GM21367 (cell line): ENCODE measurements at regions not wholly inside any gene's neighbourhood (a gene's known extent, or its start where the extent isn't known, plus 50 kb on each side); places are given as distances from the start of the nearest gene placed in this dataset.
"Not testable (repeated sequence)": the region's sequence is repeated elsewhere in the genome, so short reads cannot be mapped to it uniquely, and the experiment has no call there.

Source experiments
- ATAC-seq: cut with Tn5 transposase; IDR thresholded peaks from one replicate; pipeline ENCODE4 v1.9.1; 2021; ENCODE audit not compliant: unreplicated experiment

DNA sequence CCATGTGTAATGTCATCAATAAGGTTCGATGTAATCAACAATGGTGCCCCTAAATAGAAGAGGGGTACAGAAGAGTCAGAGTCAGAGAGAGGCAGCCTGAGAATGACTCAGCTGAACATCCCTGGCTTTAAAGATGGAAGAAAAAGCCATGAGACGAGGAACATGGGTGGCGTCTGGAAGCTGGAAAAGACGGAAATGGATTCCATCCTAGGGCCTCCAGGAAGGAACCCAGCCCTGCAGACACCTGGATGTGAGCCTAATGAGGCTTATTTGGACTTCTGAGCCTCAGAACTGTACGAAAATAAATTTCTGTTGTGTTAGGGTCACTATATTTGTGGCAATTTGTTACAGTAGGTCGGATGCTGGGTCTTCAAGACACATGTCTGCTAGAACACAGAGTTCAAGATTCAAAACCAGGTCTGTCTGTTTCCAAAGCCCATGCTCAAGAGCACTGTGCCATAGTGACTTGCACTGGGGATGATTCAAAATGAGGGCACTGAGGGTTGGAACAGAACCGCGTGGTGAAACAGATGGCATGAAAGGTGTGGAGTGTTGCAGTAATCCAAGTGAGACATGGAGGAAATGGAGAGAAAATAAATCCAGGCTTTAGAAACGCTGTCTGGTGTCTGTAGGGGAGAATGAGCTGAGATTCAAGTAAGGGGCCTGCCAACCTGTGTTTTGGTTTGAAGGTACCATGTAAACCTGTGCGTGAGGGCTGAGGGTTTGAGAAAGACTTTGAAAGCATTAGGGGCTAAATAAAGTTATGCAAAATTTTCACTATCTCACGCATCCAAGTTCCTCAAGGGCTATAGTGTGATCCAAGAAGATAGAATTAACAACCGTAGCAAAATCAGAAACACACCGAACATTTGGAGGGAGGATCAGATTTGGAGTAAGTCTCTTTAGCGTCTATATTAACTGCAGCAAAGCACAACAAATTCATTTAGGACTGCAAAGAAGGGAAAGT, 849.1 kb upstream of the AUTS2 start:
- ATAC-seq, result no peak

DNA sequence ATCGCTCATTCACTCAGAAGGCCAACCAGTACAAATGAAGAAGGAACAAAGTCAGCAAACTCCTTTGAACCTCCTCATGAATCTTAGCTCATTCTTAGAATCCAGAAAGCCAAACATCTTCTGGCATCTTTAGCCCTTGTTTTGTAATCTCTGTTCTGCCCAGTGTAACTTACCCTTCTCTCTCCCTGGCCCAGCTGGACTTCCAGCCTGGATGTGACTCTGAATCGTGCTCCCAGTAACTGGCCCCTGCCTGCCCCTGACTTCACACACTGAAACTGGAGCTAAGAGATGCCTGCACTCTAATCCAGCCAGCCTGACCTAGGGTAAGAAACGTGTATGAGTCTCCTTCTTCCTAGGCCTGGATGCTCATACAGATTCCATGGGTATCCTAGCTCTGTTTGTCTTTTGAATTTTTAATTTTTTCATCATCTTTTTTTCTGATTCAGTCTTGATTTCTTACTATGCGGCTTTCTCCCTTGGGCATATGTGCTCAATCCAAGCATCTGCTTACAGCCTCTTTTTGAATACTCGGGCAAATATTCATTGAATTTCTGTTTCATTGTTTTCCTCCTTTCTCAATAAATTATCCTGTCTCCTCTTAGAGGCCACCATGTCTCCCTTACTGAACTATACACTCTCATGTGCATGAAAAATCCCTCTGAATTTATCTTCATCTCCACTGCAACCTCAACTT, 845.6 kb upstream of the AUTS2 start:
- no peak for ATAC-seq

DNA sequence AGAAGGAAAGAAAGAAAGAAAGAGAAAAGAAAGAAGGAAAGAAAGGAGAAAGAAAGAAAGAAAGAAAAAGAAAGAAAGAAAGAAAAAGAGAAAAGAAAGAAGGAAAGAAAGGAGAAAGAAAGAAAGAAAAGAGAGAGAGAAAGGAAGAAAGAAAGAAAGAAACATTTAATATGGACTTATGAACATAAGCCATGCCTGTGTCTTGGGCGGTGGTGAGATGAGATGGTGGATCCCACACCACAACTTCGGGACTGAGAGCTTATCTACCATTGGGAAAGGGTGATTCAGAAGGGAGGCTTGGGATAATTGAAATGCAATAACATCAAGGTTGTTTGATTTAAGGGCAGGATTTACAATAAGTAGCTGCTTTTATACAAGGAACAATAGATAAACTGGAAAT, 843.9 kb upstream of the AUTS2 start:
- ATAC-seq, result no peak

- ATAC-seq, result no peak
Observed at GRCh38 chr7:68756986-68757495, 841.2 kb upstream of the AUTS2 start.

DNA sequence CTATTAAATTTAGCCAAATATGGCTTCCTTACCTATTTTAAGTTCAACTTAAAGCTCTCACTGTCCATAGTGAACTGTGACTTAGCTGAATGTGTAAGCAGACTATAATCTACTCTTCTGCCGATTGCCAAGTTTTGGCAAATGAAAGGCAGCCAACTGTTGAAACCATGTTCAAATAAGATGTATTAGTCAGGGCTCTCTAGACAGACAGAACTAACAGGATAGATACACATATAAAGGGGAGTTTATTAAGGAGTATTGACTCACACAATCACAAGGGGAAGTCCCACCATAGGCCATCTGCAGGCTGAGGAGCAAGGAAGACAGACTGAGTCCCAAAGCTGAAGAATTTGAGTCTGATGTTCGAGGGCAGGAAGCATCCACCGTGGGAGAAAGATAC, 837.7 kb upstream of the AUTS2 start:
- no peak for ATAC-seq

GRCh38 chr7:68767462-68767861, 830.8 kb upstream of the AUTS2 start:
- no peak for ATAC-seq

DNA sequence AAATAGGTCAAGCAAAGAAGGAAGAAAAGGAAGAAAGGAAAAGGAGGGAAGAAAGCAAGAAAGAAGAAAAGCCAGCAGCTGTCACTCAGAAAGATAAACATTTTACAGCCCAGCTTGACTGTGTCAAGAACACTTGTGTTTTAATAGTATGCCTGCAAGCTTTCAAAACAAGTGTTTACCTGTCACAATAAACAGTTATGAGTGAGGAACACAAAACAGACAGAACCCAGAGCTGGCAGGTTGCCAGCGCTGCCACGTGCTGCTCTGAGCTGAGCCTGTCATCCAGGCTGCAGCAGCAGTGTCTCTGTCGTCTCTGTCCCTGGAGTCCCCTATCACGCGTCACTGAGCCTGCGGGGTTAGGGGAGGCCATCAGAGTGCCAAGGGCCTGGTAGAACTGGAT, 827.6 kb upstream of the AUTS2 start:
- ATAC-seq, result no peak

- no peak for ATAC-seq
Observed at GRCh38 chr7:68776326-68776725, 821.9 kb upstream of the AUTS2 start.

GRCh38 chr7:68783684-68784083, 814.6 kb upstream of the AUTS2 start:
- no peak for ATAC-seq

DNA sequence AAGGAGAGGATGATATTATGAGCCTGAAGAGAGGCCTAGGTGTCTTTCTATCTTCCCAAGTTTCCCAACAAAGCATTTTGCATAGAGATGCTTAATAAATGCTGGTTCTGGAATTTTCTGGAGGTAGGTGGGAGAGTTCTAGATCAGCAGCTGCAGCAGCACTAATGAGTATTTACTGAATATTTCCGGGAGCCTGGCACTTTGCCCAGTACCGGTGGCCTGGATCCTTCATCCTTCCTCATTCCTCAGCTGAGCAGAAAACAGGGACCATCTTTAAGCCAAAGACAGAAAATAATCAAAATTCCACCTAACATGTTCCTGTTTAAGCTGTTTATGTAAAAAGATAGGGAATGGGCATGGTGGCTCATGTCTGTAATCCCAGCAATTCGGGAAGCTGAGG, 813.2 kb upstream of the AUTS2 start:
- no peak for ATAC-seq

DNA sequence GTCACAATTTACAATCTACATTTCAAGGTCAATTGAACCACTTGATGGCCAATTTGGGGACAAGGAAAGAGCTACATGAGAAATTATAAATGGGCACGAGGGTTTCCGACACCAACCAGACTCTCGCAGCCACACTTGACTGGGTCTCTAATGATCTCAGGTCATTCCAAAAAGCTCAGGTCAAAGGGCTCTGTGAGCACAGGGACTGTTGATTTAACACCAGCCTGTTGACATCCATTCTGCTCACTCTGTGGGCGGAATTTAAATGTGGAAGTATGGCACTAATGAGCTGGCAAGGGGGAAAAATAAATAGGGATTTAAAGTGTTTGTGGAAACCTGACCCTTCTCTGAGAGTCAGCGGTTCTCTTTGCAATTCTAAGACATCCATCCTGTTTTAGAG, 810.7 kb upstream of the AUTS2 start:
- ATAC-seq, result no peak

DNA sequence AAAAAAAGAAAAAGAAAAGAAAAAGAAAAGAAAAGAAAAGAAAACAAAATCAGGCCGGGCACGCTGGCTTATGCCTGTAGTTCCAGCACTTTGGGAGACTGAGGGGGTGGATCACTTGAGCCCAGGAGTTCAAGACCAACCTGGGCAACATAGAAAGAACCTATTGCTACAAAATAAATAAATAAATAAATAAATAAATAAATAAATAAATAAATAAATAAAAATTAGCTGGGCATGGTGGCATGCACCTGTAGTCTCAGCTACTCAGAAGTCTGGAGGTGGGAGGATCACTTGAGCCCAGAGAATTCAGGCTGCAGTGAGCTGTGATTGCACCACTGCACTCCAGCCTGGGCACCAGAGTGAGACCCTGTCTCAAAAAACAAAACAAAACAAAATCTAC, 809.7 kb upstream of the AUTS2 start:
- not testable (repeated sequence) for ATAC-seq

GRCh38 chr7:68789597-68789996, 808.7 kb upstream of the AUTS2 start:
- ATAC-seq, result no peak

- ATAC-seq, result no peak
Observed at GRCh38 chr7:68792351-68792750, 805.9 kb upstream of the AUTS2 start.

GRCh38 chr7:68793513-68793912, 804.8 kb upstream of the AUTS2 start:
- no peak for ATAC-seq

- ATAC-seq, result no peak
Observed at GRCh38 chr7:68800316-68800715, 798.0 kb upstream of the AUTS2 start.

GRCh38 chr7:68805159-68805558, 793.1 kb upstream of the AUTS2 start:
- ATAC-seq, result no peak

GRCh38 chr7:68807666-68808065, 790.6 kb upstream of the AUTS2 start:
- ATAC-seq, result no peak

GRCh38 chr7:68813551-68814080, 784.7 kb upstream of the AUTS2 start:
- no peak for ATAC-seq

GRCh38 chr7:68816491-68816890, 781.8 kb upstream of the AUTS2 start:
- no peak for ATAC-seq

- no peak for ATAC-seq
Observed at GRCh38 chr7:68820321-68820720, 778.0 kb upstream of the AUTS2 start.

DNA sequence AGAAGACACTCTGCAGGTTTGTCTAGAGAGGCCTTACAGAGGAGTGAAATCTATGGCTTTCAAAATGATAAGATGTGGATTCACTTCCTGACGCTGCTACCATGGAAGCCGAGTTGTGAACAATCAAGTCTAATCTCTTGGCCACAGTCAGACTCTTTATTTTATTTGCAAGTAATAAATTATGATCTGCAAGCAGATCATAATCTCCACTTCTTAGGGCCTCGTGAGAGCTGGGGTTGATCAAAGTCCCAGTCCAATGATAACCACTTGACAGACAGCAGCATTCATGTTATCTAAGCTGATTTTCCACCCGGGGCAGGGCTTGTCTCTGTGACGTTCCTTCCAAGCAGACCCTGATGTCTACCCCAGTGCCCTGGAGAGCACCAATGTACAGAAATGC, 776.4 kb upstream of the AUTS2 start:
- ATAC-seq, result no peak
